ENCODE measurements at regions not wholly inside any gene's neighbourhood (a gene's known extent, or its start where the extent isn't known, plus 50 kb on each side); places are given as distances from the start of the nearest gene placed in this dataset.

DNA sequence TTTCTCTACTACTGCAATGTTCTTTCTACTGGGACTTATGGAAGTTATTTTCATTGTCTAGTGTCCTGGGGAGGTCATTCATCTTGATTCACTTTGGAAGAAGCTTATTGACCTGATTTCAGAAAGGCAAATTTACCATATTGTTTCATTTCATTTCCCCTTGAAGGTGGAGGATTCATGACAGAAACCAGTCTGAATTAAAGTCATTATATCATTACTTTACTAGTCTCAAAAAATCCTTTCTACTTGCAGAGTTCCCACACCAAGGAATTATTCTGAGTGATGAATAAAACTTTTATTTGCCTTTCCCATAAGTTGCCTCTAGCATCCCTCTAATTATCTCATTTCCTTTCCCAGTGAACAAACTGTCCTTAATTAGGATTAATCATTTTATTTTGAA, 163.8 kb downstream of the RASSF9 start:
- Histone ChIP-seq H3K27me3 (no peaks in the 10 kb centered on the region), H3K36me3 (no peaks in the 10 kb centered on the region), H3K27ac (replicated peaks in 1 of 4) (no peak overlapping the region), H3K4me3 (no peak overlapping the region), H3K9me3 (no peaks in the 10 kb centered on the region), H3K4me1 (no peaks in the 10 kb centered on the region)
- no peak for DNase-seq (ENCODE audit: extremely low spot score)
- TF ChIP-seq EP300 (IDR thresholded peaks at IDR 0.05) = no peak
- TF ChIP-seq, protein P1, sequence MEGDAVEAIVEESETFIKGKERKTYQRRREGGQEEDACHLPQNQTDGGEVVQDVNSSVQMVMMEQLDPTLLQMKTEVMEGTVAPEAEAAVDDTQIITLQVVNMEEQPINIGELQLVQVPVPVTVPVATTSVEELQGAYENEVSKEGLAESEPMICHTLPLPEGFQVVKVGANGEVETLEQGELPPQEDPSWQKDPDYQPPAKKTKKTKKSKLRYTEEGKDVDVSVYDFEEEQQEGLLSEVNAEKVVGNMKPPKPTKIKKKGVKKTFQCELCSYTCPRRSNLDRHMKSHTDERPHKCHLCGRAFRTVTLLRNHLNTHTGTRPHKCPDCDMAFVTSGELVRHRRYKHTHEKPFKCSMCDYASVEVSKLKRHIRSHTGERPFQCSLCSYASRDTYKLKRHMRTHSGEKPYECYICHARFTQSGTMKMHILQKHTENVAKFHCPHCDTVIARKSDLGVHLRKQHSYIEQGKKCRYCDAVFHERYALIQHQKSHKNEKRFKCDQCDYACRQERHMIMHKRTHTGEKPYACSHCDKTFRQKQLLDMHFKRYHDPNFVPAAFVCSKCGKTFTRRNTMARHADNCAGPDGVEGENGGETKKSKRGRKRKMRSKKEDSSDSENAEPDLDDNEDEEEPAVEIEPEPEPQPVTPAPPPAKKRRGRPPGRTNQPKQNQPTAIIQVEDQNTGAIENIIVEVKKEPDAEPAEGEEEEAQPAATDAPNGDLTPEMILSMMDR (IDR thresholded peaks at IDR 0.05) = no peak
- no peak for TF ChIP-seq POLR2AphosphoS5 (IDR thresholded peaks at IDR 0.05)
- TF ChIP-seq POLR2A (IDR thresholded peaks at IDR 0.05; ENCODE audit: low read depth) = no peak
- intact Hi-C loops (cut with DNase I) = no loop called here

DNA sequence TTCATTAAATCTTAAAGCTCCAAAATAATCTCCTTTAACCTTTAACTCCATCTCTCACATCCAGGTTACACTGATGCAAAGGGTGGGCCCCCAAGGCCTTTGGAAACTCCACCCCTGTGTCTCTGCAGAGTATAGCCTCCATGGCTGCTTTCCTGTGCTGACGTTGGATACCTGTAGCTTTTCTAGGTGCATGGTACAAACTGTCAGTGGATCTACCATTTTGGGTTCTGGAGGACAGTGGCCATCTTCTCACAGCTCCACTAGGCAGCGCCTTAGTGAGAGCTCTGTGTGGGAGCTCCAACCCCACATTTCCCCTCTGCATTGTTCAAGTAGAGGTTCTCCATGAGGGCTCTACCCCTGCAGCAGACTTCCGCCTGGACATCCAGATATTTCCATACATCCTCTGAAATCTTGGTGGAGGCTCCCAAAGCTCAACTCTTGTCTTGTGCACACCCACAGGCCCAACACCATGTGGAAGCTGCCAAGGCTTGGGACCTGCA, 162.2 kb downstream of the RASSF9 start:
- intact Hi-C loops (cut with DNase I) = no loop called here
- TF ChIP-seq EP300 (IDR thresholded peaks at IDR 0.05) (no peak), POLR2A (IDR thresholded peaks at IDR 0.05; ENCODE audit: low read depth) (no peak), POLR2AphosphoS5 (IDR thresholded peaks at IDR 0.05) (no peak)
- TF ChIP-seq, protein P1 (IDR thresholded peaks at IDR 0.05) = no peak
- Histone ChIP-seq H3K27ac (replicated peaks in 1 of 4) (no peak overlapping the region), H3K4me3 (no peak overlapping the region), H3K36me3 (no peaks in the 10 kb centered on the region), H3K4me1 (no peaks in the 10 kb centered on the region), H3K27me3 (no peaks in the 10 kb centered on the region), H3K9me3 (no peaks in the 10 kb centered on the region)
- DNase-seq (ENCODE audit: extremely low spot score) = no peak
- 89% methylated on average over 3 of the region's 3 CpGs for WGBS

DNA sequence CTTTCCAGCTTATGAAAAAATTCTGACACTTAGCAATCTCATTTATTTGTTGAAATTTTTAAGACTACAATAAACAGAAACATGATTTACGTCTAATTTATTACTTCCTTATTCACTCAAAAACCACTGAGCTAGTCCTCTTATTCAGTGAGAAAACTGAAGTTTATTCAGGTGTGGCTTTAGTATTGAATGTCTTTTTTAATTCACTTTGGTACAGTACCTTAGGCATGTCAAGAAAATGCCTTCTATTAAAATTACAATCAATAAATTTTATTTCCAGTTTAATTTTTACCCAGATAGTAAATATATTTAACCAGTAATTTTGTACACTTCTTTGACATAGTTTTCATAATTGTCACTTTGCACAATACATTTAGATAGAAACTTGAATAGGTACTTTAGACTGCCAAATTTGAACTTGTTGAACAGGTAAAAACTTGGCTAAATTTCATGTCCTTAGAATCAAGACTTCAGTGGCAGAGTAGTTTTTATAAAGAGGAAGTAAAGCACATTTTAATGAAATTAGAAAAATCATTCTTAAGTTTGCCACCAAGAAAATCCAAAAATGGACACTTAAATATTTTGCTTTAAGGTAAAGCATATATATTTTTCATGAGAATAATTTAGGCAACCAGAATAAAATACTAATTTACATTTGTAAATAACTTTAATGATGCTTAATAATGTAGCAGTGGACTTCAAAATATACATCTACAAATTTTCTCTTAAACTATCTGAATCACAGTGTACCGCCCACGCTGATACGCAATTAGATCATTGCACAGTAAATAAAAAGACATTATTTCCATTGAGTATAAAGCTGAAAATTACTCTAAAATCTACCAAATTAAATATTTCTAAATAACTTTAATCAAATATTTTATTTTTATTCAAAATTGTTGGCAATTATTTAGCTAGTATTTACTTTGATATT, 159.1 kb downstream of the RASSF9 start:
- H3K4me1 ChIP-seq = no peaks in the 10 kb centered on the region
- no peak overlapping the region for H3K4me3 ChIP-seq
- no peak for DNase-seq (ENCODE audit: extremely low spot score)
- H3K9me3 ChIP-seq = no peaks in the 10 kb centered on the region
- no peaks in the 10 kb centered on the region for H3K27me3 ChIP-seq
- 89% methylated on average over 4 of the region's 4 CpGs for WGBS
- no peak overlapping the region for H3K27ac ChIP-seq (replicated peaks in 1 of 4)
- TF ChIP-seq, protein P1 (IDR thresholded peaks at IDR 0.05) = no peak
- TF ChIP-seq EP300 (IDR thresholded peaks at IDR 0.05) = no peak
- TF ChIP-seq POLR2AphosphoS5 (IDR thresholded peaks at IDR 0.05) = no peak
- no peak for TF ChIP-seq POLR2A (IDR thresholded peaks at IDR 0.05; ENCODE audit: low read depth)
- intact Hi-C loops (cut with DNase I) = no loop called here
- no peaks in the 10 kb centered on the region for H3K36me3 ChIP-seq

DNA sequence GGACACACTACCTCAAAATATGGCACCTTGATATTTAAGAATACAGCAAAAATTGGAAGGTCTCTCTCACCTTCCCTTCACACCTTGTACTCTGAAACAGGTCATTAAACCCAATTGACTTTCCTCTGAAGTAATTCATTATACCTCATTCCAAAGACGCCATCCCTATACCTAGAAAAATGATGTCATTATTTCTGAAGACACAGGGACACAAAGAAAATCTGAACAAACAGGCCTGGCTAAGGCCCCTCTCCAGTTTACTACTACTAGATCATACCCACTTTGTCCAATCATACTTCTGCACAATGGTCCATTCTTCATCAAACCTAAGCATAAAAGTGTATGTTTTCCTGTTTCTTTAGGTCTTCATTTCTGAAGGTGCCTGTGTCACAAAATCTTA, 156.9 kb downstream of the RASSF9 start:
- intact Hi-C loops (cut with DNase I) = no loop called here
- H3K36me3 ChIP-seq = no peaks in the 10 kb centered on the region
- DNase-seq (ENCODE audit: extremely low spot score) = no peak
- no peaks in the 10 kb centered on the region for H3K4me1 ChIP-seq
- H3K9me3 ChIP-seq = no peaks in the 10 kb centered on the region
- no peak overlapping the region for H3K4me3 ChIP-seq
- no peak overlapping the region for H3K27ac ChIP-seq (replicated peaks in 1 of 4)
- 94% methylated on average over 1 of the region's 1 CpG for WGBS
- H3K27me3 ChIP-seq = no peaks in the 10 kb centered on the region
- no peak for TF ChIP-seq POLR2A (IDR thresholded peaks at IDR 0.05; ENCODE audit: low read depth)
- no peak for TF ChIP-seq EP300 (IDR thresholded peaks at IDR 0.05)
- TF ChIP-seq, protein P1 (IDR thresholded peaks at IDR 0.05) = no peak
- TF ChIP-seq POLR2AphosphoS5 (IDR thresholded peaks at IDR 0.05) = no peak

Measured in esophagus muscularis mucosa (tissue), 4 donors.